ENCODE measurements at regions not wholly inside any gene's neighbourhood (a gene's known extent, or its start where the extent isn't known, plus 50 kb on each side); places are given as distances from the start of the nearest gene placed in this dataset.

DNA sequence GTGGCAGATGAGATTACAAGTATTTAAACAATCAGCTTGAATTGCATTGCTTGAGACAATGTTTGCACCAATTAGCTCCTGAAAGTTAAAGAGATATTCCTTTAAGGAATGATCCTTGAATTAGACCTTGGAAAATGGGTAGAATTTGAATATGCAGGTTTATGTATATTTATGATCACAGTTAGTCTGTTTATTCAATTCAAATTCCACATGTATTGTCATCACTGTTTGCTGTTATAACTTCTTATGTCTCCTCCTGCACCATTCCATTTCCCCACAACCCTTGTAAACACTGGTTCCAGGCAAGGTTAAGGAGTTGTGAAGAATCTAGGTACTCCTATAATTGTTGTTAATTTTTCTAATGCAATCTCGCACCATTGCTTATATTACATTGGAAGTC, 518.2 kb upstream of the PBX1 start:
- Mint-ChIP-seq H3K9me3 (ENCODE audit: unreplicated experiment) (no peaks in the 10 kb centered on the region), H3K4me3 (ENCODE audit: unreplicated experiment) (no peak overlapping the region), H3K36me3 (ENCODE audit: unreplicated experiment) (no peaks in the 10 kb centered on the region), H3K27me3 (ENCODE audit: unreplicated experiment) (no peaks in the 10 kb centered on the region), H3K4me1 (ENCODE audit: low read depth, unreplicated experiment) (no peaks in the 10 kb centered on the region), H3K27ac (ENCODE audit: unreplicated experiment) (no peak overlapping the region)
- DNase-seq: no peak
- TF ChIP-seq, protein P1, sequence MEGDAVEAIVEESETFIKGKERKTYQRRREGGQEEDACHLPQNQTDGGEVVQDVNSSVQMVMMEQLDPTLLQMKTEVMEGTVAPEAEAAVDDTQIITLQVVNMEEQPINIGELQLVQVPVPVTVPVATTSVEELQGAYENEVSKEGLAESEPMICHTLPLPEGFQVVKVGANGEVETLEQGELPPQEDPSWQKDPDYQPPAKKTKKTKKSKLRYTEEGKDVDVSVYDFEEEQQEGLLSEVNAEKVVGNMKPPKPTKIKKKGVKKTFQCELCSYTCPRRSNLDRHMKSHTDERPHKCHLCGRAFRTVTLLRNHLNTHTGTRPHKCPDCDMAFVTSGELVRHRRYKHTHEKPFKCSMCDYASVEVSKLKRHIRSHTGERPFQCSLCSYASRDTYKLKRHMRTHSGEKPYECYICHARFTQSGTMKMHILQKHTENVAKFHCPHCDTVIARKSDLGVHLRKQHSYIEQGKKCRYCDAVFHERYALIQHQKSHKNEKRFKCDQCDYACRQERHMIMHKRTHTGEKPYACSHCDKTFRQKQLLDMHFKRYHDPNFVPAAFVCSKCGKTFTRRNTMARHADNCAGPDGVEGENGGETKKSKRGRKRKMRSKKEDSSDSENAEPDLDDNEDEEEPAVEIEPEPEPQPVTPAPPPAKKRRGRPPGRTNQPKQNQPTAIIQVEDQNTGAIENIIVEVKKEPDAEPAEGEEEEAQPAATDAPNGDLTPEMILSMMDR (IDR thresholded peaks at IDR 0.05; ENCODE audit: partially characterized antibody, unreplicated experiment): no peak

DNA sequence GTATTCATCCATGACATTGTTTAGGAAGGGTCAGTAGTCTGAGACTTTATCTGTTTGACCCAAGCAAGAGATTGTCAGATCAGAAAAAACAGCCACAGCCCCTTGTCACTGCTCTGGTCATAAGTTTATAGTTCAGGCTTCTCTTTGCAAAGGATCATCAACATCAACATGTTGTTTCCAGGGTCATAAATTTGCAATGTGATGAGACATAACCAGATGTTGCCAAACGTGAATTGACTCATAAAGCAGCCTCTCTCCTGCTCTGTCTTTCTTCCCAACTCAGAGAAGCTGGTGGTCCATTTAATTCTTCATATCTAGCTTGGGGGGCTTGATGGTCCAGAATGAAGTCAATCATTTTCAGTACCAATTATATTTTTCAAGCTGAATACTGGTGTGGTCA, 507.2 kb upstream of the PBX1 start:
- peaks cover 2% of the 10 kb centered on the region for H3K27me3 Mint-ChIP-seq (ENCODE audit: unreplicated experiment)
- H3K9me3 Mint-ChIP-seq (ENCODE audit: unreplicated experiment): no peaks in the 10 kb centered on the region
- H3K4me3 Mint-ChIP-seq (ENCODE audit: unreplicated experiment): no peak overlapping the region
- no peaks in the 10 kb centered on the region for H3K36me3 Mint-ChIP-seq (ENCODE audit: unreplicated experiment)
- DNase-seq: no peak
- TF ChIP-seq, protein P1 (IDR thresholded peaks at IDR 0.05; ENCODE audit: partially characterized antibody, unreplicated experiment): no peak
- no peak overlapping the region for H3K27ac Mint-ChIP-seq (ENCODE audit: unreplicated experiment)
- peaks cover 4% of the 10 kb centered on the region for H3K4me1 Mint-ChIP-seq (ENCODE audit: low read depth, unreplicated experiment)

- H3K27me3 Mint-ChIP-seq (ENCODE audit: unreplicated experiment): peaks cover 2% of the 10 kb centered on the region
- H3K4me1 Mint-ChIP-seq (ENCODE audit: low read depth, unreplicated experiment): peaks cover 4% of the 10 kb centered on the region
- H3K9me3 Mint-ChIP-seq (ENCODE audit: unreplicated experiment): no peaks in the 10 kb centered on the region
- H3K4me3 Mint-ChIP-seq (ENCODE audit: unreplicated experiment): no peak overlapping the region
- TF ChIP-seq, protein P1 (IDR thresholded peaks at IDR 0.05; ENCODE audit: partially characterized antibody, unreplicated experiment): no peak
- no peaks in the 10 kb centered on the region for H3K36me3 Mint-ChIP-seq (ENCODE audit: unreplicated experiment)
- no peak for DNase-seq
- no peak overlapping the region for H3K27ac Mint-ChIP-seq (ENCODE audit: unreplicated experiment)
Observed at GRCh38 chr1:164054331-164054730, 504.7 kb upstream of the PBX1 start.

- no peak for DNase-seq
- Mint-ChIP-seq H3K9me3 (ENCODE audit: unreplicated experiment) (no peaks in the 10 kb centered on the region), H3K27me3 (ENCODE audit: unreplicated experiment) (peaks cover 2% of the 10 kb centered on the region), H3K27ac (ENCODE audit: unreplicated experiment) (no peak overlapping the region), H3K4me1 (ENCODE audit: low read depth, unreplicated experiment) (peaks cover 26% of the 10 kb centered on the region), H3K4me3 (ENCODE audit: unreplicated experiment) (no peak overlapping the region), H3K36me3 (ENCODE audit: unreplicated experiment) (no peaks in the 10 kb centered on the region)
- TF ChIP-seq, protein P1 (IDR thresholded peaks at IDR 0.05; ENCODE audit: partially characterized antibody, unreplicated experiment): no peak
Observed at GRCh38 chr1:164058198-164058597, 500.8 kb upstream of the PBX1 start.

GRCh38 chr1:164061528-164061927, 497.5 kb upstream of the PBX1 start:
- Mint-ChIP-seq H3K27ac (ENCODE audit: unreplicated experiment) (no peak overlapping the region), H3K36me3 (ENCODE audit: unreplicated experiment) (no peaks in the 10 kb centered on the region), H3K9me3 (ENCODE audit: unreplicated experiment) (no peaks in the 10 kb centered on the region), H3K4me3 (ENCODE audit: unreplicated experiment) (no peak overlapping the region), H3K27me3 (ENCODE audit: unreplicated experiment) (no peaks in the 10 kb centered on the region), H3K4me1 (ENCODE audit: low read depth, unreplicated experiment) (peaks cover 22% of the 10 kb centered on the region)
- no peak for DNase-seq
- TF ChIP-seq, protein P1 (IDR thresholded peaks at IDR 0.05; ENCODE audit: partially characterized antibody, unreplicated experiment): no peak
